ENCODE measurements at regions not wholly inside any gene's neighbourhood (a gene's known extent, or its start where the extent isn't known, plus 50 kb on each side); places are given as distances from the start of the nearest gene placed in this dataset.

DNA sequence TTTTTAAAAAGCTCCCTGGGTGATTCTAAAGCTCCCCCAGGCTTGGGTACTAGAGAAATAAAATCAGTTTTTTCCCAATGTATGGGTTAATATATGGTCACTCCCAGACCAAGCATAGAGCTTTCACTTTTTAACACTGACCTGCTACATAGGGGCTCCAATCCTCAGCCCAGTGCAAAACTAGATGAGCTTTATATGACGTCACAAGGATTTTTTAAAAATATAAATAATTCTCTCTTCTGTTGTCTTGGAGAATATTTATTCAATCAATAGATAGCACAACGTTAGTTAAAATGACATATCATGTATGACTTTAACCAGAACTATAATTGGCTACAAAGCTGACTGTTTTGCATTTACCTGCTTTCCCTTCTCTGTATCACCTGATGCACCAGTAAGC is 137.9 kb upstream of the TMCC3 start:
- TF ChIP-seq, protein P1, sequence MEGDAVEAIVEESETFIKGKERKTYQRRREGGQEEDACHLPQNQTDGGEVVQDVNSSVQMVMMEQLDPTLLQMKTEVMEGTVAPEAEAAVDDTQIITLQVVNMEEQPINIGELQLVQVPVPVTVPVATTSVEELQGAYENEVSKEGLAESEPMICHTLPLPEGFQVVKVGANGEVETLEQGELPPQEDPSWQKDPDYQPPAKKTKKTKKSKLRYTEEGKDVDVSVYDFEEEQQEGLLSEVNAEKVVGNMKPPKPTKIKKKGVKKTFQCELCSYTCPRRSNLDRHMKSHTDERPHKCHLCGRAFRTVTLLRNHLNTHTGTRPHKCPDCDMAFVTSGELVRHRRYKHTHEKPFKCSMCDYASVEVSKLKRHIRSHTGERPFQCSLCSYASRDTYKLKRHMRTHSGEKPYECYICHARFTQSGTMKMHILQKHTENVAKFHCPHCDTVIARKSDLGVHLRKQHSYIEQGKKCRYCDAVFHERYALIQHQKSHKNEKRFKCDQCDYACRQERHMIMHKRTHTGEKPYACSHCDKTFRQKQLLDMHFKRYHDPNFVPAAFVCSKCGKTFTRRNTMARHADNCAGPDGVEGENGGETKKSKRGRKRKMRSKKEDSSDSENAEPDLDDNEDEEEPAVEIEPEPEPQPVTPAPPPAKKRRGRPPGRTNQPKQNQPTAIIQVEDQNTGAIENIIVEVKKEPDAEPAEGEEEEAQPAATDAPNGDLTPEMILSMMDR (IDR thresholded peaks at IDR 0.05; ENCODE audit: low read length), result no peak
- TF ChIP-seq EZH2 (optimal IDR thresholded peaks at IDR 0.05; ENCODE audit: low read depth, low read length) (no peak), EZH2phosphoT487 (IDR thresholded peaks at IDR 0.05; ENCODE audit: low read length) (no peak)
